HL-60 (cell line): ENCODE measurements at regions not wholly inside any gene's neighbourhood (a gene's known extent, or its start where the extent isn't known, plus 50 kb on each side); places are given as distances from the start of the nearest gene placed in this dataset.

Experiments
- CTCF ChIP-seq: IDR thresholded peaks from one replicate; pipeline ENCODE4 v1.5.1; 2011; ENCODE audit warnings: low read length, control low read depth, inconsistent platforms; ENCODE audit not compliant: insufficient read depth
- POLR2AphosphoS5 ChIP-seq: IDR thresholded peaks from 2 replicates; pipeline ENCODE4 v1.6.1; 2012; ENCODE audit warnings: low read depth
- SPI1 ChIP-seq: IDR thresholded peaks from 2 replicates; pipeline ENCODE4 v1.6.1; 2012; ENCODE audit warnings: low read depth, mild to moderate bottlenecking, borderline replicate concordance
- TF ChIP-seq, protein P1 (sequence below): IDR thresholded peaks from 2 replicates; pipeline ENCODE4 v1.6.1; 2012; ENCODE audit warnings: low read depth; ENCODE audit not compliant: insufficient replicate concordance

DNA sequence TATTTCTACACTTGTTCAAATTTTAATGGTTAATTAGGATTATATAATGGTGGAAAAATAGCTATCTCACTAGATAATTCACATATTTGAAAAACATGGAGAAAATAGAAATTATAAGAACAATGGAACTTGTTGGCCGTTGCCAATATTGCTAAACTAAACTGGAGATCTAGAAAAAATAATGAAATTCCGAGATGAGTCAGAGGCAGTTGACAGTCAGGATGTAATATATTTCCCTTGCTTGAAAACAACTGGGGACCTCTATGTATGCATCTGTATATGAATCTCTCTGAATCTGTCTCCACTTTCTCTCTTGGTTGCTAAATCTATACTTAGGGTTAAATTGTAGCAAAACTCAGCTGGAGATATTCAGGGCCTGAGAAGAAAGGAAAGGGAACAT, 1108.2 kb upstream of the GJE1 start:
- TF ChIP-seq CTCF = no peak
- no peak for TF ChIP-seq POLR2AphosphoS5
- TF ChIP-seq, protein P1, sequence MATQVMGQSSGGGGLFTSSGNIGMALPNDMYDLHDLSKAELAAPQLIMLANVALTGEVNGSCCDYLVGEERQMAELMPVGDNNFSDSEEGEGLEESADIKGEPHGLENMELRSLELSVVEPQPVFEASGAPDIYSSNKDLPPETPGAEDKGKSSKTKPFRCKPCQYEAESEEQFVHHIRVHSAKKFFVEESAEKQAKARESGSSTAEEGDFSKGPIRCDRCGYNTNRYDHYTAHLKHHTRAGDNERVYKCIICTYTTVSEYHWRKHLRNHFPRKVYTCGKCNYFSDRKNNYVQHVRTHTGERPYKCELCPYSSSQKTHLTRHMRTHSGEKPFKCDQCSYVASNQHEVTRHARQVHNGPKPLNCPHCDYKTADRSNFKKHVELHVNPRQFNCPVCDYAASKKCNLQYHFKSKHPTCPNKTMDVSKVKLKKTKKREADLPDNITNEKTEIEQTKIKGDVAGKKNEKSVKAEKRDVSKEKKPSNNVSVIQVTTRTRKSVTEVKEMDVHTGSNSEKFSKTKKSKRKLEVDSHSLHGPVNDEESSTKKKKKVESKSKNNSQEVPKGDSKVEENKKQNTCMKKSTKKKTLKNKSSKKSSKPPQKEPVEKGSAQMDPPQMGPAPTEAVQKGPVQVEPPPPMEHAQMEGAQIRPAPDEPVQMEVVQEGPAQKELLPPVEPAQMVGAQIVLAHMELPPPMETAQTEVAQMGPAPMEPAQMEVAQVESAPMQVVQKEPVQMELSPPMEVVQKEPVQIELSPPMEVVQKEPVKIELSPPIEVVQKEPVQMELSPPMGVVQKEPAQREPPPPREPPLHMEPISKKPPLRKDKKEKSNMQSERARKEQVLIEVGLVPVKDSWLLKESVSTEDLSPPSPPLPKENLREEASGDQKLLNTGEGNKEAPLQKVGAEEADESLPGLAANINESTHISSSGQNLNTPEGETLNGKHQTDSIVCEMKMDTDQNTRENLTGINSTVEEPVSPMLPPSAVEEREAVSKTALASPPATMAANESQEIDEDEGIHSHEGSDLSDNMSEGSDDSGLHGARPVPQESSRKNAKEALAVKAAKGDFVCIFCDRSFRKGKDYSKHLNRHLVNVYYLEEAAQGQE = no peak
- TF ChIP-seq SPI1 = no peak
